Activated CD8-positive, alpha-beta memory T cell treated with anti-CD3 and anti-CD28 coated beads for 36 hours (primary cell): ENCODE measurements at regions not wholly inside any gene's neighbourhood (a gene's known extent, or its start where the extent isn't known, plus 50 kb on each side); places are given as distances from the start of the nearest gene placed in this dataset.
"Not testable (repeated sequence)": the region's sequence is repeated elsewhere in the genome, so short reads cannot be mapped to it uniquely, and the experiment has no call there.

Source experiments
- CTCF ChIA-PET: fragments of 350-600 bp; sonication (Branson Sonifier 250); formaldehyde crosslinking; loops from one replicate; lab custom pipeline; 2021; ENCODE audit warnings: antibody characterized with exemption; lab: Charles Lee
- POLR2A ChIA-PET: fragments of 350-600 bp; sonication (Branson Sonifier 250); formaldehyde crosslinking; loops from one replicate; lab custom pipeline; 2021; ENCODE audit warnings: antibody characterized with exemption; lab: Charles Lee

- CTCF ChIA-PET, POLR2A ChIA-PET: not testable (repeated sequence)
These were observed 331.5 kb downstream of the CEP170 start for GRCh38 chr1:242923603-242924002.

- CTCF ChIA-PET, POLR2A ChIA-PET: not testable (repeated sequence)
These were observed 340.4 kb downstream of the CEP170 start for GRCh38 chr1:242914729-242915128.

DNA sequence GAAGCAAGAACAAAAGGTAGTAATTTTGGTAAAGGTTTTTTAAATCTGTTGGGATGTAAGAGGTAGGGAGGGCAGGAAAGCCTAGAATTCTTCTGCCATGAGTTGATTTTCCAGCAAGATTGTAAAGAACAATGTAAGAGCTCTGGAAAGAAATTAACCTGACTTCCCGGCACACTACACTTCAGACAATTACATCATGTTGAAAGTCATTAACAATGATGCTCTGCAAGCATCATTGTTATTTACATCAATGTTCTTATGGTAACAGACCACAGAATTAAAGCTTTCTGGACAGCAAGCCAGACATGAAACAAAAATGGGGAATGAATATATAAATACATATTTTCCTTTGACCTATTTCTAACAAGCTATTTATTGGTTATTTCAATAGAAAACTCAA, 342.2 kb downstream of the CEP170 start:
- POLR2A ChIA-PET: not testable (repeated sequence)

GRCh38 chr1:242900558-242900957, 354.5 kb downstream of the CEP170 start:
- POLR2A ChIA-PET, CTCF ChIA-PET: not testable (repeated sequence)

More for the DNA sequence above, 342.2 kb downstream of the CEP170 start:
- CTCF ChIA-PET: not testable (repeated sequence)

- CTCF ChIA-PET: interaction anchor here (0.7 kb wide), 1 partner anchor 1010 kb away, joined by 5 read pairs; no protein-coding TSS in a partner anchor
These were observed 364.8 kb downstream of the CEP170 start for GRCh38 chr1:242890192-242890741.

GRCh38 chr1:242886137-242886536, 361.6 kb upstream of the PLD5 start:
- ChIA-PET POLR2A (no interaction called here), CTCF (no interaction called here)

More at GRCh38 chr1:242890192-242890741, 364.8 kb downstream of the CEP170 start:
- POLR2A ChIA-PET: no interaction called here

GRCh38 chr1:242880022-242880421, 355.5 kb upstream of the PLD5 start:
- CTCF ChIA-PET, POLR2A ChIA-PET: not testable (repeated sequence)

DNA sequence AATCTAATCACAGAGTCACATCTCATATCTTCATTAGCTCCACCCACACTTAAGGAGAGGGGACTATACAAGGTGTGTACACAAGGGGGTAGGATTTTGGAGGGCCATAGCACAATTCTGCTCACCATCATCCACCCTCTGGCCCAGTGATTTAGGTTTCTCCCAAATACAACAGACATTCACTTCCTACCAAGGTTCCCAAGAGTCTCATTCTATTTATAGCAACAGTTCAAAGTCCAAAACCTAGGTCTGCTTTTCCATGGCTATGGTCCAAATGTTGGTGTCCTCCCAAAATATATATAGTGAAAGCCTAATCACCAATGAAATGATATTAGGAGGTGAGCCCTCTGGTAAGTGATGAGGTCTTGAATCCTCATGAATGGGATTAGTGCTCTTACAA, 353.2 kb upstream of the PLD5 start:
- ChIA-PET POLR2A (no interaction called here), CTCF (no interaction called here)

DNA sequence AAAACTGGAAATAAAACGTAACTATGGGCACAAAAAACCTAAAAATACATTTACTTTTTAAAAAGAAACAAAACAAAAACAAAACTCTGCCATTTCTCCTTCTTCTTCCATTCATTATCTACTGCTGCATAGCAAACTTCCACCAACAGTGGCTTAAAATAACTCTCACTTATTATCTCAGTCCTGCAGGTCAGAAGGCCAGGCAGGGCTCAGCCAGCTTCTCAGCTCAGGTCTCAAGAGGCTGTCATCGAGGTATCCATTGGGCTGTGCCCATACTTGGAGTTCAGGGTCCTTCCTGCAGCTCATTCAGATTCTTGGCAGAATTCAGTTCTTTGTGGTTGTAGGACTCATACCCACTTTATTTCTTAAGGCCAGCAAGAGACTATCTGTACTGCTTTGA, 352.7 kb upstream of the PLD5 start:
- ChIA-PET POLR2A (no interaction called here), CTCF (no interaction called here)

DNA sequence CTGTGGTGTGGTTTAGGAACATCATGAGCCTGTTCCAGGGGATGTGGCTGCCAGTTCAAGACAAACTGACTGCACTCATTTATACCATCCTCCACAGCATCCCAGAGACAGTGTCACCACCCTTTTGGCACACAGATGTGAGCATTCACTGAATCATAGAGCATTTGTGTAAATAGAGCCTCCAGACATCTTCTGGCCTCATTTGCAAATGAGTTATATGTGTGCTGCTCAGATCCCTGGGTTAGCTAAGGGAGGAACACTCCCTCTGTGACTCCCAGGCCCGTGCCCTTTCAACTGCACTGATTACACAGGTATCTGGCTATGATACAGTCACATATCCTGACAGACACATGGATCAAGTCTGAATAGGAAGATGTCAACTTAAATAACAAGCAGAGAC, 351.5 kb upstream of the PLD5 start:
- CTCF ChIA-PET: no interaction called here
- POLR2A ChIA-PET: no interaction called here

DNA sequence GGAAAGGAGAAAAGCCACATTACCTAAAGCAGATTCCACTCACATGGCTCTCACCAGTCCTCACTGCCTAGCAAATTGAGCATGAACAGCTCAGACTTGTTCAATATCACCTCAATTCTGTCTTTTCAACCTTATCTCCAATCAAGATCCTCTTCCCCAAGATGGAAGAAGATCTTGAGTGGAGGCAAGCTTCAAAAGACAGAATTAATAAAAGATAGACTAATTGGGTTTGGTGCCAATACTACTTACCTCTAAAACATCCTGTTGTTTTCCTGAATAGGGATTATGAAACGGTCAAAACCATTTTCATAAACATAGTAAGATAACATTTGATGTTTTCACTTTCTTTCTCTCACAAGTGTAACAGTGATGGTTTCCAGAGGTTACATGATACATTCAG, 349.2 kb upstream of the PLD5 start:
- ChIA-PET CTCF (no interaction called here), POLR2A (no interaction called here)

GRCh38 chr1:242872521-242872920, 348.0 kb upstream of the PLD5 start:
- POLR2A ChIA-PET: no interaction called here
- CTCF ChIA-PET: no interaction called here

DNA sequence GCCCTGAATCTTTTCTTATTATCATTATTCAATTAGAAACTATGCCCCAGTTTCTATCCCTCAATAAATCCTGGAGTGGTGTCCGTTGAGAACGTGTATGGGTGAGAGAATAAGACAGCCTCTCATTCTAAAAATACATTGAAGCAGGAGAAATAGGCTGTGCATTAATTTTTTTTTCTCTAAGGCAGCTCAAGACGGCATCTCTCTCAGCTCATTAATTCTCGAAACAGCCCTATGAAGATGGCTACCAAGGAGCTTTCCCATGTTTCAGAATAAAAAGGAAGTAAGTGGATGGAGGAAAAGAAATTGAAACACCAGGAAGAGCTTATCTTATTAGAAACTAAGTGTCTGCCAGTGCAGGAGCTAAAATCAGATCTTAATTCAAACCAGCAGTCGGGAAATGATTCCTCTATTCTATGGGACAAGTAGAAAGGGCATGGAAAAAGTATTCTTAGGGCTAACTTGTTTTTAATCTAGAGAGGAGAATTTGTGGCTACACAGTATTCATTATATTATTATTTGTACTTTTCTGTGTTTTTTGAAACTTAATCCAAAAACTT, 347.1 kb upstream of the PLD5 start:
- CTCF ChIA-PET: no interaction called here
- POLR2A ChIA-PET: no interaction called here

DNA sequence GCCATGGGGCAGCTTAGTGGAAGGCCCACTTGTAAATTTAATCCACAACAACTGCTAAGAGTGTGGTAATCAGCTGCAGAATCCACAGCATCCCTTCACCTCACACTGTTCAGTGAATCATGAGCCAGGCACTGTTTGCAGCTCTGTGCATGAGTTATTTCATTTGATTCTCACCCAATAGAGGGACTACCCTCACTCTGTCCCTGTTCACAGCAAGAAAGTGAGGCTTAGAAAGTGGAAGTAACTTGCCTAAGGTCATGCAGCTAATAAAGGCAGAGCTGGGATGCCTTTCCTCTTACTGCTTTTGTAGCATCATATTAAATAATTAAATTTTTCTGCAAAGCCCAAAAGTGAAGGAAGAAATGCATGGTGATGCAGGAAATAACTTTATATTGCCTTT, 346.5 kb upstream of the PLD5 start:
- CTCF ChIA-PET: no interaction called here
- POLR2A ChIA-PET: no interaction called here

DNA sequence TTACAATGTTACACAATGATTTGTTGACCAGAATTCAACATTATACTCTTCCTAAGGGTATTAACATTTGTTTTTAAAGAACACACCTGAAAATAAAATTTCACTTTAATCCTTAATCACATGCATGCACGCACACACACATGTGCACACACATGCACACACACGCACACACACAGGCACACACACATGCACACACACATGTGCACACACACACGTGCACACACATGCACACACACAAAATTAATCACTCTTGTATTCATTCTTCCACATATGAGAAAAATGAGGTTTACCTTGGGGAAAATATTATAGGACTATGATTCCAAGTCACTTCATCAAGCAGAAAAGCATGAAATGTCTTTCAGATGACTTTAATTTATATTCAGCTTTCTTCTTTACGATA, 331.8 kb upstream of the PLD5 start:
- CTCF ChIA-PET: no interaction called here
- POLR2A ChIA-PET: no interaction called here

DNA sequence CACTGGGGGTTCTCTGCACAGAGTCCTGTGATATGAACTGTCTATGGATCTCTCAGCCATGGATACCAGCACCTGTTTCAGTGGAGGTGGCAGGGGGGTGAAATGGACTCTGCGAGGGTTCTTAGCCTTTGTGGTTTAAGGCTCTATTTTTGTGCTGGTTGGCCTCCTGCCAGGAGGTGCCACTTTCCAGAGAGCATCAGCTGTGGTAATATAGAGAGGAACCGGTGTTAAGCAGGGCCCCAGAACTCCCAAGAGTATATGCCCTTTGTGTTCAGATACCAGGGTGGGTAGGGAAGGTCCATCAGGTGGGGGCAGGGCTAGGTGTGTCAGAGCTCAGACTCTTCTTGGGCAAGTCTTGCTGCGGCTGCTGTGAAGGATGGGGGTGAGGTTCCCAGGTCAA, 330.0 kb upstream of the PLD5 start:
- ChIA-PET POLR2A (no interaction called here), CTCF (no interaction called here)

DNA sequence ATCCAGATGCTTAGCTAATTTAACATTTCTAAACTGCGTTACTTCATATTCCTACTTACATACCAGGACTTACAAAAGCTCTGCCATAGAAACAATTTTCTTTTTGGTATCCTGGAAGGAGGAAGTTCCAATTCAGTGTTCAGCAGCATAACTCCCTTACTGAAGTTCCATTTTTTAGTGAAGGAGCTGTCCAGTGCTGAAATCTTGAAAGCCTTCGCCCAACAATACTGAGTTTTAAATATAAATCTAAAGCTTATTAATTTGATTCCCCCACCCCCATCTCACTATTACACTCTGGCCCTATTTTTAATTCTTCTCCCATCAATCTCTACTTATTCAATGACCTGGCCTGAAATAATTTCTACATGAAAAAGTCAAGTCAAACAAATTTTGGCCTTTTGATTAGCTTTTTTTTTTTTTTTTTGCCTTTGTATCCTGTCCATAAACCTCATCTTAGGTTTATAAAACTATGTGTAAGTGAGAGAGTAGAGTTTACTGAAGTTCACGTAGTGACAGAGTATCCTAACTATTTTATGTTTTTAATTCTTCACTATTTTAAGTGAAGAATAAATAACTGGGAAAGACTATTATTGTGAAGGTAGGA, 323.0 kb upstream of the PLD5 start:
- CTCF ChIA-PET: no interaction called here
- POLR2A ChIA-PET: interaction anchor here (0.6 kb wide), 1 partner anchor 836 kb away, joined by 3 read pairs; no protein-coding TSS in a partner anchor

DNA sequence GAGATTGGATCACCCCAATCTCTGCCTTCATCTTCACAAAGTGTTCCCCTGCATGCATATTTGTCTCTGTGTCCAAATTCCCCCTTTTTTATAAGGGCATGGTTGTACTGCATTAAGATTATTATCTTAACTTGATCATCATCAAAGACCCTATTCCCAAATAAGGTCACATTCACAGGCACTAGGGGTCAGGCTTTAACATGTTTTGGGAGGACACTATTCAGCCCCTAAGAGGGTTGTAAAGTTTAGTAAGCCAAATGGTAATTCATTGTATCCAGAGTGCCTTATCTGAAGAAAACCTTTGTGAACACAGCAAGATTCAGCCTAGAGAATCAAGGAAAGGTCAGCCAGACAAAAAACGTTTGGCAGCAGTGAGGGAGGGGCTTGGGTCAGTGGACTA, 317.6 kb upstream of the PLD5 start:
- ChIA-PET CTCF (no interaction called here), POLR2A (no interaction called here)

- ChIA-PET CTCF (no interaction called here), POLR2A (no interaction called here)
These were observed 314.6 kb upstream of the PLD5 start for GRCh38 chr1:242839101-242839500.

- ChIA-PET CTCF (no interaction called here), POLR2A (no interaction called here)
These were observed 311.9 kb upstream of the PLD5 start for GRCh38 chr1:242836423-242836822.

DNA sequence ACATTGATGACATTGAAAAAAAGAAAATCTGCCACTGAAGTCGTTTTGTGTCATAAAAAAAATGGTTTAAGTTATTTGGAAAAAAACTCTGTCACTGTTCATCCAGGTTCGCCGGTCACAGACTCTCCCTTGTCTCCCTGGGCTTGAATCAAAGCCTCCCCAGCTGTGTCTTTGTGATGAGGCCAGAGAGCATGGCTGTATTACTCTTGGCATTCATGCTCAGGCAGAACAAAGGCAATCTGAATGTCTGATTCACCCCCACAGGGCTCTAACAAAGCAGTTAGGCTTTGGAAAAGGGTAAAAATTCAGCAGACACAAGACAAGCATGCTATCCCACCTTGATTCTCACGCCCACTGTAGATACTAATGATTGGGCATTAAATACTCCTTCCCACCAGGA, 304.3 kb upstream of the PLD5 start:
- POLR2A ChIA-PET: no interaction called here
- CTCF ChIA-PET: no interaction called here
